CD4-positive, alpha-beta T cell treated with Interleukin-6 at 100 ng/mL for 8 hours (primary cell): ENCODE measurements at regions not wholly inside any gene's neighbourhood (a gene's known extent, or its start where the extent isn't known, plus 50 kb on each side); places are given as distances from the start of the nearest gene placed in this dataset.
A peak's percentile ranks its signal among the peaks of the same experiment; 100 is the strongest.
"Not testable (repeated sequence)": the region's sequence is repeated elsewhere in the genome, so short reads cannot be mapped to it uniquely, and the experiment has no call there.

ENCODE experiments used
- DNase-seq: peaks from one replicate; pipeline ENCODE4 v3.0.0-alpha.2; 2020; ENCODE audit warnings: mixed read lengths, low spot score

GRCh38 chr17:27209316-27209715 is 84.6 kb upstream of the WSB1 start:
- DNase-seq, result no peak

DNA sequence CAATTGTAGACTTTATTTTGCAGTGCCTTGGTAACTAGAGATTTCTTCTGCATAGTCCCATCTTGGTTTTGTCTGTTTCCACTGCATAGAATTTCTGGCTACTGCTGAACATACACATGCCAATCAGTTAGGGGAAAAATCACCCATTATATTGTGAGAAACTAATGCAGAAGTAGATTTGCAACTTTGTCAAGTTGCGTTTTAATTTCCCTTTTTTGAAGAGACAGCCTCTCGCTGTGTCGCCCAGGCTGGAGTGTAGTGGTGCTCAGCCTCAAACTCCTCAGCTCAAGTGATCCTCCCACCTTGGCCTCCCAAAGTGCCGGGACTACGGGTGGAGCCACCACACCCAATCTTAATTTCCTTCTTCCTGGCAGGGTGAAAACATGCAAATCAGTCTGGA is 83.1 kb upstream of the WSB1 start:
- not testable (repeated sequence) for DNase-seq

- no peak for DNase-seq
Measured at GRCh38 chr17:27216836-27217235, 77.1 kb upstream of the WSB1 start.

- no peak for DNase-seq
Measured at GRCh38 chr17:27217631-27218030, 76.3 kb upstream of the WSB1 start.

GRCh38 chr17:27218041-27218440 is 75.9 kb upstream of the WSB1 start:
- no peak for DNase-seq

DNA sequence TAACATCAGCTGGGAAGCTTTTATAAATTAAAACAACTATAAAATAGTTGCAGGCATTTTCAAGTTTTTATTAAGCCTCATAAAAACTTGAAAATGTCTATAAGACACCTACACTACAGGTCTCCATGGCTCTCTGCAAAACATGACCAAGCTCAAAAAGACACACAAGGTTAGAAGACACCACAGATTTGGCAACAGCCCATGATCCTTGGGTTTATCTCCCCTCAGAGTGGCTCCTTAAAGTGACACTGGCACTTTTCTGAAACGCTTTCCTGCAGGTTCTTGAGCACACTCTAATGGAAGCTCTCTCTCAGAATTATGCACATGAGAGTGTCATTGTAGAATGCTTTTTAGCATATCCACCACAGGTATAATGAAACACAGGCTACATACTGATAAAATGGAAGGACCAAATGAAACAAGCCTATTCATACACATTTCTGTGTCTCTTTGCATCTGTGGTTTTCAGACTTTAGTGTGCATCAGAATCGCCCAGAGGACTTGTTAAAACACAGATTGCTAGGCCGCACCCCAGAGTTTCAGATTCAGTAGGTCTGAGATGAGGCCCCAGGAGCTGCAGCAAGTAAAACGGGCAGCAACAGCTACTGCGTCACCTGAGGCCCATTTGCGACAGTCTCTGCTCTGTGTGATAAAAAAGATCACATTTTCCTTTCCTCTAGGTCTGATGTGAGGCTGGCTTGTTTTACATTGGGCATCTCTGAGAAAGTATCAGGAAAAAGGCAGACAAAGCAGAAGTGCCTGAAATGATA is 75.0 kb upstream of the WSB1 start:
- no peak for DNase-seq

- no peak for DNase-seq
Measured at GRCh38 chr17:27222515-27222914, 71.4 kb upstream of the WSB1 start.

DNA sequence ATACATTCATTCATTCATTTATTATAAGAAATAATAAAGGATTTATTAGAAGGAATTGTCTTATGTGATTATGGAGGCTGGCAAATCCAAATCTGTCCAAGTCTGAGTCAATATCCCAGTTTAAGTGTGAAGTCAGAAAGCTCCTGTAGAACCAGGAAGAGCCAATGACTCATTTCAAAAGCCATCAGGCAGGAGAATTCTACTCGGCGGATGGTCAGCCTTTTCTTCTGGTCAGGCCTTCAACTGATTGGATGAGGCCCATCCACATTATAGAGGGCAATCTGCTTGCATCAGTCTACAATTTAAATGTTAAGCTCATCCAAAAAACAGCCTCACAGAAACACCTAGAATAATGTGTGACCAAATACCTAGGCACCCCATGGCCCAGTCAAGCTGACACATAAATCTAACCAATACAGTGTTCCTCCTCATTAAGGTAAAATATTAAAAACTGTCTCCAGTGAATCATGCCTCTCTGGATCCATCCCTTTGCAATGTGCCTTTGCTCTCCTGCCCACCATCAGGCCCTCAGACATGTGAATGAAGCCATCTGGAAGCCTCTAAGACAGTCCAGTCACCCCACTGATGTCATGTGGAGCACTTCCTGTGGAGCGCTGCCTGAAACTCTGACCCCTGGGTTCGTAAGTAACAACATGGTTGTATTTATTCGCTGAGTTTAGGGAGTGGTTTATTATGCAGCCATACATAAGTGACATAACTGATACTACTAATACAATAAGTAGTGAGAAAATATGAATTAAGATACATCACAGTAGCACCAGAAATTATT is 69.2 kb upstream of the WSB1 start:
- no peak for DNase-seq

GRCh38 chr17:27226611-27227230 is 67.2 kb upstream of the WSB1 start:
- DNase-seq, result no peak

DNA sequence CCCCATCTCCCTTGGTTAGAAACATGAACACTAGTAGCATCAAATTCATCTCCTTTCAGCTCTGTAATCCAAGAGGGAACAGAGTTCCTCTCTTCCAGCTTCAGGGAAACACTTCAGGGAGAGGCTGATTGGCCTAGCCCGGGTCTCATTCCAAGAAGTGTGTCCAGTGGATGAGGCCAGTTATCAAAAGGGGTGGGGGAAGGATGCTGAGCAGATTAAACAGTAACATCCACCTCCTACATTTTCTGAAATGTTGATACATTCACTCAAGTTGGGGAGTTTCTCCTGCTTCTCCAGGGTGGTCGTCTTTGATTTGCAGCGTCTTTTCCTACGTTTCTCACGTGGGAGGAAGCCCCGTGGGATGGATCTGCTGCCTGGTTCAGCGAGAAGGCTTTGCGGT is 62.9 kb upstream of the WSB1 start:
- DNase-seq, result no peak

- no peak for DNase-seq
Measured at GRCh38 chr17:27232328-27232727, 61.6 kb upstream of the WSB1 start.

GRCh38 chr17:27233059-27233458 is 60.9 kb upstream of the WSB1 start:
- DNase-seq, result no peak

DNA sequence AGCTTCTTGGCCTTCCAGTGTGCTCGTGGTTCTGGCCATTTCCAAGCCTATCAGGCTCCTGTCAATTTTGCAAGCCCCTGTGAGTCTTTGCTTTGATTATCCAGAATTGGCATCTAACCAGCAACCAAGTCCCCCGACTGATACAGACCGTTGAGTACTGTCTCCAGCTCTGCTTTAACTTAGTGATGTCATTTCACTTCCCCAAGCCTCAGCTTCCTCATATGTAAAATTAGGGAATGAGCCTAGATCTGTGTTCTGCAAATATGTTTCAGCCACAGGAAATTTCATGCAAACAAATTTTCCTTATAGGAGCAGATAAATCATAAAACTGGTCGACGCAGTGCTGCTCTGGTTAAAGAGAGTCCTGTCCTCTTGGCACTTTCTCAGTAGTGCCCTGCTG is 60.1 kb upstream of the WSB1 start:
- DNase-seq, result no peak

GRCh38 chr17:27236717-27237315 is 57.1 kb upstream of the WSB1 start:
- DNase-seq, result peak; percentile 67

DNA sequence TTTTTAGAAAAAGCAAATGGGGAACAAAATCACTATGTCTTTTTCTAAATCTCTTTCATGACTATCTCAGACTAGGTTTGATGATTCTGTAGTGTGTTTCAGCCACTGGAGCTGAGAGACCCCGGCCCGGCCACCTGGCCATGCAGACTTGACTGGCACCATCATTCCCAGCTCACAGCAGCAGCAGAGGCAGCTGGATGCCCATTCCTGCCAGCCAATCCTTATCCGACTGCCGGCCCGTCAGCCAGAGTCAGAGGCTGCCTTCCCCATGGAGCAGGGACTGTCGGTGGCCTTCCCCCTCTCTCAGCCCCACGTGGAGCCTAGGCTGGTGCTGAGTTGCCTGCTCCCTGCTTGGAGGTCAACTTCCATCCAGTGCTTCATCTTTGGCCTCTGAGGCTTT is 56.0 kb upstream of the WSB1 start:
- no peak for DNase-seq

DNA sequence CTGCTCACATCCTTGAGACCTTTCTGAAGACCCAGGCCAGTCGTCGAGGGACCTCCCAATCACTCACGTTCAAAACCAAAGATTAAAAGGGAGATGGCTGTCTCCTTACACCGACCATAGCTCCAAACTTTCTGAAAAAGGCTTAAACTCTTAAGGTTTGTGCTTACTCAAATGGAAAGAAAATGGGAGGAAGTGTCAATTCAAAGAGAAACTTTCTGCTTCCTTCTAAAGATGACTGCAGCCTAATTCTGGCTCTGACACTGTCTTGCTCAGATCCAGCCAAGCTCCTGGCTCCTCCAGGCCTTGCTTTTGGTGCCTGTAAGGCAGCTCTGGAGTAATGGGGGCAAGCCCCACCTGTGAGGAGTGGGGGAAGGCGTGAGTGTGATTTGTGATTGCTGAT is 54.9 kb upstream of the WSB1 start:
- no peak for DNase-seq

DNA sequence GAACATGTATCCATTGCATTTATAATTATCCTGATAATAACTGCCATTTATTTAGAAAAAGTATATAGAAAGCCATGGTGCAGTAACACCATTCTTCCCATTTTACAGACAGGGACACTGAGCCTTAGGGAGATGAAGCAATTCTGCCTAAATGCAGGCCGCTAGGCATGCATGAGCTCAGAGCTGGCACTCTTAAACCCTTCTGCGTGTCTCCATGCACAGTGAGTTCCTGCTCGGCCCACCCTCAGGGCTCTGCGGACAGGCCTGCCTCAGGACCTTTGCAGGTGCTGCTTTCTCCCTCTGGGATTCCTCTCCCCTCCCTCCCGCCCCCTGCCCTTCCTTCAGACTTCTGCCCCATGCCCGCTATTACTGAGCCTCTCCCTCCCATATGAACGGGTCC is 54.3 kb upstream of the WSB1 start:
- DNase-seq, result no peak

DNA sequence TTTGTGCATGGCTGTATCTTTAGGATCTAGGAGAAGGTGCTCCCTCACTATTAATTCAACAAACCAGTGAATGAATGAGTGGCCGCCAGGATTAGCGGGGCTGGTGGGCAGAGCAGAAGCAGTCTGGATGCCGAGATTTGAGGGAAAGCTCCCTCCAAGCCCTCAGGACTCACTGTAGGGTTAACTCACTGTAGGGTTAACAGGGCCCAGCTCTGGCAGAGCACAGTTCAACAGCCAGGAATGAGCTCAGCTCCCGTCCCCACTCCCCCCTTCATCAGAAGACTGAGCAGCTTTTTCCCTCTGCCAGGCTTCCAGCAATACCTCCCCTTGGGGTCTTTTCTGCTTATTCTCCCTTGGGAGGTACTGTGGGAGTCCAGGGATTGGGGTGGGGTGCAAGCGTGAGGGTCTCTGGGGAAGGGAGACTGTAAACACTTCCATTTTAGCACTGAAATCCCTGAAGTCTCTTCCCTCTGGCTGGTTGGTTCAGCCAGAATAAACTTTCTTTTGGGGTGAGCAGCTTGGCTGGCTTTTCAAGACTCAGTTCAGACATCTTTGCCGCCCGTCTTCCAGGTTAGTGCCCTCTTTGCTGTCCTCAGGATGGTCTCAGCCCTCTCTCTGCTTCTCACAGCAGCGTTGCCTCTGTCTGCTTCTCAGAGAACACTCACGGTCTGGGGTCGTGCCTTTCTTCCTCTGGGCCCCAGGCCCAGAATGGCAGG is 53.7 kb upstream of the WSB1 start:
- no peak for DNase-seq

- DNase-seq, result no peak
Measured at GRCh38 chr17:27240802-27241155, 53.1 kb upstream of the WSB1 start.

- no peak for DNase-seq
Measured at GRCh38 chr17:27241346-27241946, 52.5 kb upstream of the WSB1 start.

GRCh38 chr17:27242951-27243350 is 51.0 kb upstream of the WSB1 start:
- no peak for DNase-seq

- no peak for DNase-seq
Measured at GRCh38 chr17:27244011-27244410, 49.9 kb upstream of the WSB1 start.
